ENCODE measurements at regions not wholly inside any gene's neighbourhood (a gene's known extent, or its start where the extent isn't known, plus 50 kb on each side); places are given as distances from the start of the nearest gene placed in this dataset.

GRCh38 chr6:90678049-90678779 lies 91.3 kb upstream of the MAP3K7 start (continued):
- TF ChIP-seq ASH2L (IDR thresholded peaks at IDR 0.05; ENCODE audit: low read length) (no peak), USF2 (IDR thresholded peaks at IDR 0.05; ENCODE audit: low read length) (no peak), CHD2 (IDR thresholded peaks at IDR 0.05; ENCODE audit: low read length) (no peak)

Measured in H1 (cell line).